Spleen (tissue), 11 donors: ENCODE measurements at regions not wholly inside any gene's neighbourhood (a gene's known extent, or its start where the extent isn't known, plus 50 kb on each side); places are given as distances from the start of the nearest gene placed in this dataset.

Experiments used
- DNase-seq: peaks from one replicate; pipeline ENCODE4 v3.0.0-alpha.2; 2020
- H3K27ac ChIP-seq, 8 donors: fragments of 200-600 bp; sonication (generic) in 7 of 8; 1 replicate in 4 of 8; 2 replicates in 4 of 8; pipeline versions ENCODE4 v1.5.0 to v1.8.0; 2016 to 2021; ENCODE audit warnings: inconsistent platforms in 4 of 8, mild to moderate bottlenecking in 4 of 8, moderate library complexity in 1 of 8
- H3K27me3 ChIP-seq, 7 donors: fragments of 200-600 bp; sonication (generic) in 6 of 7; replicated peaks in 1 of 7; 1 replicate in 4 of 7; 2 replicates in 3 of 7; pipeline versions ENCODE4 v1.5.0 to v1.8.0; 2016 to 2021; ENCODE audit warnings: inconsistent platforms in 3 of 7, mild to moderate bottlenecking in 1 of 7
- H3K36me3 ChIP-seq, 6 donors: fragments of 200-600 bp; sonication (generic) in 5 of 6; 1 replicate in 4 of 6; 2 replicates in 2 of 6; pipeline versions ENCODE4 v1.5.0 to v1.8.0; 2016 to 2021; ENCODE audit warnings: inconsistent platforms in 2 of 6
- H3K4me1 ChIP-seq, 6 donors: fragments of 200-600 bp; sonication (generic) in 5 of 6; 1 replicate in 3 of 6; 2 replicates in 3 of 6; pipeline versions ENCODE4 v1.5.0 to v1.8.0; 2016 to 2021; ENCODE audit warnings: inconsistent platforms in 3 of 6
- H3K4me3 ChIP-seq, 8 donors: fragments of 200-600 bp; sonication (generic) in 7 of 8; 1 replicate in 4 of 8; 2 replicates in 4 of 8; pipeline versions ENCODE4 v1.5.0 to v1.8.0; 2016 to 2021; ENCODE audit warnings: inconsistent platforms in 4 of 8, mild to moderate bottlenecking in 4 of 8, moderate library complexity in 2 of 8
- H3K9me3 ChIP-seq, 8 donors: fragments of 200-600 bp; sonication (generic) in 7 of 8; 1 replicate in 4 of 8; 2 replicates in 4 of 8; pipeline versions ENCODE4 v1.5.0 to v1.8.0; 2016 to 2021; ENCODE audit warnings: inconsistent platforms in 4 of 8
- POLR2A ChIP-seq, 3 donors: fragments of 450-650 bp; IDR thresholded peaks; one replicate each; pipeline ENCODE4 v1.5.1; 2017; ENCODE audit warnings: antibody characterized with exemption in 3 of 3, mild to moderate bottlenecking in 1 of 3
- POLR2AphosphoS5 ChIP-seq, 3 donors: sonication (generic); formaldehyde crosslinking; IDR thresholded peaks; one replicate each; pipeline ENCODE4 v1.5.1; 2017; ENCODE audit warnings: antibody characterized with exemption in 3 of 3
- WGBS, 5 donors: extraction: QIAGEN DNeasy Blood & Tissue Kit in 3 of 5; methylation state at CpG; one replicate each; pipeline versions ENCODE4 v1.1.5 to v1.1.7; 2013 to 2018; 5-methylcytosine and 5-hydroxymethylcytosine counted together
- intact Hi-C: fragments of 100-400 bp; cut with DNase I; formaldehyde crosslinking; loops from one replicate; pipeline ENCODE4 v1.15.0; 2023; ENCODE audit warnings: low total_unique reads
- TF ChIP-seq, protein P1 (sequence below), 11 experiments: fragments of 200-600 bp in 7 of 11; fragments of 450-650 bp in 4 of 11; sonication (generic) in 4 of 11; IDR thresholded peaks in 8 of 11; conservative IDR thresholded peaks in 3 of 11; 1 replicate in 7 of 11; 2 replicates in 4 of 11; pipeline versions ENCODE4 v1.4.0 to v1.8.0; 2016 to 2021; ENCODE audit warnings: antibody characterized with exemption in 11 of 11, inconsistent platforms in 4 of 11, mild to moderate bottlenecking in 1 of 11
- donor health status: healthy with polysubstance abuse.
- donor health status: DM: no; HTN: no; CAD: no; lungs with moderate emphysema.
- donor health status: DM: no; HTN: no; CAD: no.
- donor health status: Bipolar disorder and iron deficiency.
- donor health status: healthy.
- donor health status: DM: no; HTN: no; CAD: no.
- donor health status: DM: yes; HTN: yes; CAD: no.

DNA sequence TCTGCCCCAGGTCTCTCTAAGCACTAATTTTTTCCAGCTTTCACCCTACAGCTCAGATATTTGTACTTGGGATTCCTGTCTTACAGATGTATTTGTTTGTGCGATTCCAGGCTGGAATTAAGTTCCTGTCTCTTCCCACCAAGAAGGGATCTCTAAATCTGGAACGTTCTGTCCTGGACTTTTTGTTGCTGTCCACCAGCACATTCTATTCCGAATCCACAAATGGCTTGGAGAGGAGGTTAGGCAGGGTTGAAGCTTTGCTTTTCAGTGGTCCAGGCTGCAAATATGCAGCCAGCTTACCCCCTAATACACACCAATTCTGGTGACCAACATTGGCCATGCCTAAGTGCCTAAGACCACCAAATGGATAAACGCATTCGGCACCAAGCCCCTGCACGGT, 315.0 kb downstream of the TNS1 start:
- H3K36me3 ChIP-seq: no peaks in the 10 kb centered on the region
- no peaks in the 10 kb centered on the region for H3K9me3 ChIP-seq
- 91 to 96% (median 93%) methylated on average over 6 of the region's 6 CpGs for WGBS, 5 donors
- TF ChIP-seq POLR2AphosphoS5 (IDR thresholded peaks at IDR 0.05) (no peak), POLR2A (IDR thresholded peaks at IDR 0.05) (no peak)
- TF ChIP-seq, protein P1, sequence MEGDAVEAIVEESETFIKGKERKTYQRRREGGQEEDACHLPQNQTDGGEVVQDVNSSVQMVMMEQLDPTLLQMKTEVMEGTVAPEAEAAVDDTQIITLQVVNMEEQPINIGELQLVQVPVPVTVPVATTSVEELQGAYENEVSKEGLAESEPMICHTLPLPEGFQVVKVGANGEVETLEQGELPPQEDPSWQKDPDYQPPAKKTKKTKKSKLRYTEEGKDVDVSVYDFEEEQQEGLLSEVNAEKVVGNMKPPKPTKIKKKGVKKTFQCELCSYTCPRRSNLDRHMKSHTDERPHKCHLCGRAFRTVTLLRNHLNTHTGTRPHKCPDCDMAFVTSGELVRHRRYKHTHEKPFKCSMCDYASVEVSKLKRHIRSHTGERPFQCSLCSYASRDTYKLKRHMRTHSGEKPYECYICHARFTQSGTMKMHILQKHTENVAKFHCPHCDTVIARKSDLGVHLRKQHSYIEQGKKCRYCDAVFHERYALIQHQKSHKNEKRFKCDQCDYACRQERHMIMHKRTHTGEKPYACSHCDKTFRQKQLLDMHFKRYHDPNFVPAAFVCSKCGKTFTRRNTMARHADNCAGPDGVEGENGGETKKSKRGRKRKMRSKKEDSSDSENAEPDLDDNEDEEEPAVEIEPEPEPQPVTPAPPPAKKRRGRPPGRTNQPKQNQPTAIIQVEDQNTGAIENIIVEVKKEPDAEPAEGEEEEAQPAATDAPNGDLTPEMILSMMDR (IDR thresholded peaks at IDR 0.05 in 8 of 11, conservative IDR thresholded peaks at IDR 0.05 in 3 of 11): no peak
- no peaks in the 10 kb centered on the region for H3K27me3 ChIP-seq
- no peak overlapping the region for H3K27ac ChIP-seq
- DNase-seq: no peak
- H3K4me3 ChIP-seq: no peak overlapping the region
- intact Hi-C loops: no loop called here
- H3K4me1 ChIP-seq: no peaks in the 10 kb centered on the region

DNA sequence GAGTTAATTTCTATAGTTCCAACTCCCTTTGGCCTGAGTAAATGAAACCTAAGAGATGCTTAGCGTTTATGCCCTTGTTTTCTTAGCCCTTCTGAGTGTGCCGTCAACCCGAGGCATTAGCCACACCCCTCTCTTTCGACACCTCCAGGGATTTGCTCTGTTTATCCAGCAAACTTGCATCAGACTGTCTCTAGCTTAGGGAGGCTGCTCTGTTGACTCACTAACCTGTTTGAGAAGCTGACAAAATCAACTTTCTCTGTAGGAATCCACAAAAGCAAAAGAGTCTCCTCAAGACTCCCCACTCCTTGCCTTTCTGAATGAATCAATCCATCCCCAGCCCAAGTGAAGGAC, 317.6 kb downstream of the TNS1 start:
- no peak overlapping the region for H3K27ac ChIP-seq
- H3K9me3 ChIP-seq: no peaks in the 10 kb centered on the region
- no peaks in the 10 kb centered on the region for H3K4me1 ChIP-seq
- DNase-seq: no peak
- intact Hi-C loops: no loop called here
- H3K27me3 ChIP-seq: no peaks in the 10 kb centered on the region
- H3K36me3 ChIP-seq: no peaks in the 10 kb centered on the region
- 44 to 62% (median 59%) methylated on average over 4 of the region's 4 CpGs for WGBS, 5 donors
- no peak overlapping the region for H3K4me3 ChIP-seq
- TF ChIP-seq POLR2AphosphoS5 (IDR thresholded peaks at IDR 0.05): no peak
- no peak for TF ChIP-seq POLR2A (IDR thresholded peaks at IDR 0.05)
- TF ChIP-seq, protein P1 (IDR thresholded peaks at IDR 0.05 in 8 of 11, conservative IDR thresholded peaks at IDR 0.05 in 3 of 11): no peak

DNA sequence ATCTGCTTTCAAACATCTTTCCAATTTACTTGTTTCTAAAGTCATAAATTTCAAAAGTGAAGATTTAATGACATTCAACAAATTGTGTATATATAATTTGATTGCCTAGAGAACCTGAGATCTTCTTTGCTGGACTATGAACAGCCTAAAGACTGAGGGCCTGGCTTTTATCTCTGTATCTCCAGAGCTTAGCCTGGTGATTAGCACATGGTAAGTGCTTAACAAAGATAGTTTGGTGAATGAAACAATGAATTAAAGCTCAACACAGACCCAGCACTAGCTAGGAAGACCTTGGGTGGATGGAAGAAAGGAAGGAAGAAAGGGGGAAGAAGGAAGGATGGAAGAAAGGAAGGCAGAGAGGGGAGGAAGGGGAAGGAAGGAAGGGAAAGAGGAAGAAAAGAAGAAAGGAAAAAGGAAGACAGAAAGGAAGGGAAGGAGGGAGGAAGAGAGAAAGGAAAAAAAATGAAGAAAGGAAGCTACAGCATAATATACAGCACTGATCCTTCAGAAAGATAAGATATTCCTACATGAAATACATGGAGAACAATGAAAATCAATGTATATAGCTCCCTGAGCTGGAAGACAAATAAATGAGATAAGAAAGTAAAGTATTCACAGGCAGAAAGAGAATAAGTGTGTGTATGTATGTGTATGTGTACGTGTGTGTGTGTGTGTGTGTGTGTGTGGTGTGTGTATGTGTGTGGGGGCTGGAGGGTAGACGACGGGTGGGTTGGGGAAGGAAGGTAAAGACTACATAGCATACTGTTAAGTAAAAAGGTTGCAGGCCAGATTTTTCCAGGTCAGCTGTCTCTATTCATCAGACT, 318.2 kb downstream of the TNS1 start:
- Histone ChIP-seq H3K27ac (no peak overlapping the region), H3K27me3 (no peaks in the 10 kb centered on the region), H3K9me3 (no peaks in the 10 kb centered on the region), H3K36me3 (no peaks in the 10 kb centered on the region), H3K4me1 (no peaks in the 10 kb centered on the region), H3K4me3 (no peak overlapping the region)
- intact Hi-C loops: no loop called here
- TF ChIP-seq POLR2AphosphoS5 (IDR thresholded peaks at IDR 0.05): no peak
- TF ChIP-seq, protein P1 (IDR thresholded peaks at IDR 0.05 in 8 of 11, conservative IDR thresholded peaks at IDR 0.05 in 3 of 11): no peak
- no peak for TF ChIP-seq POLR2A (IDR thresholded peaks at IDR 0.05)
- DNase-seq: no peak
- WGBS, 5 donors: 67 to 83% (median 69%) methylated on average over 3 of the region's 3 CpGs

DNA sequence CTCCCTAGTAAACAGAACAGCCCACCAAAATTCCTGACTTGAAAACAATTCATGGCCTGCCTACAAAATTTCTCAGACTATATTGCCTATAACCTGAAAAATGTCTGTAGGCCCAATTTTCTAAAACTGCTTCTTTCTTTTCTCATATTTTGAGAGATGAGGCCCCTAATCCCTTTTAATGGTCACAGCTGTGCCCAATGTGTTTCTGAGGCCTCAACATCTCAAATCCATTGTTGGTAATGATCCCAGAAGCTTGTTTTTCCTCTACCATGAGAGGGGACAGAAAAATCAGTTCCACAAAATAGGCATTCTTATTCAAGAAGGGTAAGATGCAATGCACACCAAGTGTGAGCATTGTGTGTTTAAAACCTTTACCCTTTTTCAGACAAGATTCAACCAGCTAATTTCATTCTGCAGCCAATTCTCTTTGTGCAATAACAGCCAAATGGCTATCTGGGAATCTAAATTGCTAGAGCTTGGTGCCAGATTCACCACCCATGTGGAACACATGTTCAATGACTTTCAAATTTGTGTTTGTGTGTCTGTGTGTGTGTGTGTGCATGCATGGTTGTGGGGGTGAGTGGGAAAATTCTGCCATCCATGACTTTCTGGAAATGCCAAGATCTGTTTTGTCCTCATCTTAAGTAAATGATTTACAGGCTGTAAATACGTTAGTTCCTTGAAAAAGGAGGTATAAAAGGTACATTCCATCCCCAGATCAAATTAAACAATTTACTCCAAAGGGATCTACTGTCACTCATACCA, 319.5 kb downstream of the TNS1 start:
- DNase-seq: no peak
- Histone ChIP-seq H3K36me3 (no peaks in the 10 kb centered on the region), H3K27ac (no peak overlapping the region), H3K4me3 (no peak overlapping the region), H3K9me3 (no peaks in the 10 kb centered on the region), H3K4me1 (no peaks in the 10 kb centered on the region), H3K27me3 (no peaks in the 10 kb centered on the region)
- TF ChIP-seq, protein P1 (IDR thresholded peaks at IDR 0.05 in 8 of 11, conservative IDR thresholded peaks at IDR 0.05 in 3 of 11): no peak
- no peak for TF ChIP-seq POLR2A (IDR thresholded peaks at IDR 0.05)
- TF ChIP-seq POLR2AphosphoS5 (IDR thresholded peaks at IDR 0.05): no peak
- 67 to 93% (median 80%) methylated on average over 1 of the region's 1 CpG for WGBS, 5 donors
- intact Hi-C loops: no loop called here
